ENCODE measurements at regions not wholly inside any gene's neighbourhood (a gene's known extent, or its start where the extent isn't known, plus 50 kb on each side); places are given as distances from the start of the nearest gene placed in this dataset.

- TF ChIP-seq CTCF (IDR thresholded peaks at IDR 0.05) (no peak), EP300 (IDR thresholded peaks at IDR 0.05) (no peak), POLR2A (IDR thresholded peaks at IDR 0.05) (no peak)
Measured at GRCh38 chr2:104562537-104562936, 291.4 kb upstream of the POU3F3 start.
